C4-2B (cell line): ENCODE measurements at regions not wholly inside any gene's neighbourhood (a gene's known extent, or its start where the extent isn't known, plus 50 kb on each side); places are given as distances from the start of the nearest gene placed in this dataset.
"Not testable (repeated sequence)": the region's sequence is repeated elsewhere in the genome, so short reads cannot be mapped to it uniquely, and the experiment has no call there.

Source experiments
- CTCF ChIP-seq: fragments of 450-650 bp; conservative IDR thresholded peaks from 2 replicates; pipeline ENCODE4 v1.5.1; 2017; ENCODE audit warnings: mild to moderate bottlenecking
- ZFX ChIP-seq: fragments of 450-650 bp; IDR thresholded peaks from 2 replicates; pipeline ENCODE4 v1.6.1; 2017

GRCh38 chr6:103092414-103092813, 1698.9 kb downstream of the GRIK2 start:
- not testable (repeated sequence) for TF ChIP-seq CTCF, ZFX
